ENCODE measurements at regions not wholly inside any gene's neighbourhood (a gene's known extent, or its start where the extent isn't known, plus 50 kb on each side); places are given as distances from the start of the nearest gene placed in this dataset.

DNA sequence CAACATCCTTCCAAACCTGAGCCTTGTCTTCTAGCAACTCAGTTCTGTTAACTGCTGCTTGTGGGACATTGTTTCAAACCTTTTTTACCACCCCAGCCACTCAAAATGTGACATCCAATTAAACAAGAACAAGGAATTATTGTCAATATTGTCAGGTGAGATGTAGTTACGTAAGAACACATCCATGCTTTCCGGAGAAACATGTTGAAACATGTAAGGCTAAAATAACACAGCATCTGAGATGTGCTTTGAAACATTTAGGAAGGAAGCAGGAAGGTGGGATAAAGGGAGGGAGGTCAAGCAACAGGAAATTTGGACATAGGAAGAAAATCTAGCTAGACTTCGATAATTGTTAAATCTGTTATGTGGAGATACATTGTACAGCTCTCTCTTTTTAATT lies 50.9 kb upstream of the PRICKLE2 start:
- ATAC-seq (no peak), FAIRE-seq (no peak), DNase-seq (ENCODE audit: extremely low read depth in 1 of 4, low spot score in 3 of 4) (no peak)
- intact Hi-C loops (cut with micrococcal nuclease) (no loop called here), in situ Hi-C loops (cut with MboI) (no loop called here)
- 0% methylated on average over 3 of the region's 3 CpGs for WGBS (ENCODE audit: insufficient coverage, low coverage, missing lambda C conversion rate)
- ChIA-PET POLR2A (interaction anchor here (1.3 kb wide), 1 partner anchor 11 kb away, joined by 5 read pairs; no protein-coding TSS in a partner anchor), CTCF (ENCODE audit: low intra/inter-chr PET ratio) (no interaction called here)
- no peaks in the 10 kb centered on the region for H3K27me3 ChIP-seq (ENCODE audit: control insufficient read depth in 2 of 2, insufficient read depth in 2 of 2, low read length in 2 of 2)
- no peaks in the 10 kb centered on the region for H4K20me1 ChIP-seq (replicated peaks; ENCODE audit: control insufficient read depth, insufficient read depth, low read length)
- no peaks in the 10 kb centered on the region for H3K9me3 ChIP-seq (replicated peaks; ENCODE audit: control insufficient read depth, insufficient read depth, low read depth, low read length)
- H3K9ac ChIP-seq (ENCODE audit: insufficient read depth in 1 of 2, low read depth in 2 of 2, low read length in 2 of 2), result no peak overlapping the region
- H3K9me1 ChIP-seq (ENCODE audit: control insufficient read depth, insufficient read depth, low read length), result no peaks in the 10 kb centered on the region
- H3K27ac ChIP-seq (ENCODE audit: extremely low read depth, low read depth, low read length), result no peak overlapping the region
- TF ChIP-seq POU5F1 (IDR thresholded peaks at IDR 0.05; ENCODE audit: borderline replicate concordance, low read depth, low read length, partially characterized antibody), result no peak
- no peak for TF ChIP-seq SMARCA5 (IDR thresholded peaks at IDR 0.05)
- TF ChIP-seq SMAD1 (IDR thresholded peaks at IDR 0.05; ENCODE audit: low read depth, low read length, partially characterized antibody), result no peak
- TF ChIP-seq PRPF4 (IDR thresholded peaks at IDR 0.05; ENCODE audit: insufficient read depth, low read depth, low read length, poor library complexity, severe bottlenecking), result no peak
- peak in 1 of 3 experiments; percentile 20; a peak in 2 of 6 replicates for TF ChIP-seq ZBTB11 (CRISPR knock-in tag; IDR thresholded peaks at IDR 0.05)
- no peak overlapping the region for H3K4me2 ChIP-seq (ENCODE audit: insufficient read depth, low read length)
- no TSS peak for BruUV-seq (replicated peaks)
- no peaks in the 10 kb centered on the region for H3K4me1 ChIP-seq (replicated peaks in 1 of 2; ENCODE audit: control insufficient read depth in 2 of 2, insufficient read depth in 2 of 2, low read length in 2 of 2)
- no peaks in the 10 kb centered on the region for H3K79me2 ChIP-seq (ENCODE audit: control insufficient read depth, insufficient read depth, low read length)
- no peak overlapping the region for H2AFZ ChIP-seq (ENCODE audit: low read depth, low read length)
- H3K4me3 ChIP-seq, result no peak overlapping the region
- H3K36me3 ChIP-seq (ENCODE audit: control insufficient read depth, insufficient read depth, low read length), result no peaks in the 10 kb centered on the region
